ENCODE measurements at regions not wholly inside any gene's neighbourhood (a gene's known extent, or its start where the extent isn't known, plus 50 kb on each side); places are given as distances from the start of the nearest gene placed in this dataset.
A peak's percentile ranks its signal among the peaks of the same experiment; 100 is the strongest.

DNA sequence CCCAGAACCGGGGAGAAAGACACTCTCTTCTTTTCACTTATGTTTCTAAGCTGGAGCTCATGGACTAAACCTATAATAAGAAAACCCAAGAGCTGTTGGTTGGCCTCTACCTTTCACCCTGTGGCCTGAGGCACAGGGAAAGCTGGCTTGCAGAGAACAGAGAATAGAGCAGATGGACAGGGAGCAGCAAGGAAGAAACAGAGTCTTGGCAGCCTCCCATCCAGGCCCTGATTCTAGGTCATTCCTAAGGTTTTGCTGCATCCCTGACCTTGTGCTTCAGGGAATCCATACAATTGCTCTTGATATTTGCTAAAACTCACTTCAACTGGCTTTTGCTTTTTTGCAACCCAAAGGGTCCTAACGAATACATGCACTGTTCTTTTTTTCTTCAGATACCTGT is 87.8 kb downstream of the SMIM20 start:
- H3K27me3 ChIP-seq, result no peaks in the 10 kb centered on the region
- H3K9me3 ChIP-seq, result no peaks in the 10 kb centered on the region
- TF ChIP-seq POLR2A (IDR thresholded peaks at IDR 0.05), result no peak
- no peak for TF ChIP-seq EP300 (IDR thresholded peaks at IDR 0.05)
- no peak for TF ChIP-seq POLR2AphosphoS5 (IDR thresholded peaks at IDR 0.05)
- no peak for TF ChIP-seq CTCF (IDR thresholded peaks at IDR 0.05)
- DNase-seq (no peak), ATAC-seq (ENCODE audit: low FRiP score in 2 of 2) (no peak)
- no peaks in the 10 kb centered on the region for H3K4me1 ChIP-seq
- no peaks in the 10 kb centered on the region for H3K36me3 ChIP-seq
- no peak overlapping the region for H3K4me3 ChIP-seq
- WGBS, 2 donors, result 84 to 85% methylated on average over 2 of the region's 2 CpGs
- no peak overlapping the region for H3K27ac ChIP-seq

DNA sequence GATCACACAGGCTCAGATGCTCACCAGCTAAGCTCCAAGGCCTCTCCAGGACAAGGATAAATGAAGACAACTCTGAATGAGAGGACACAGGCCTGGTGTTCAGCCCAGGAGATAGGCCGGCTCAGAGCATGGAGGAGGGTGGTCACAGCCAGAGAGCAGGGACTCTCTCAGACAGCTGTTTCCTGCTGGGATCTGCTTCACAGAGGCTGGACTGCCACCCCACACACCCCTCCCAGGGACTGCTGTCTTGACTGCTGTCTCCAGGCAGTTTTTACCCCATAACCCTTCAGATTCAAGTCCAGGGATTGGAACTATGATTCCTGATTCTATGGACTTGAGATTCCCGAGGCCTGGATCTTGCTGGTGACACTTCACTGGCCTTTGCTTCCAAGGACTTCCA is 89.0 kb downstream of the SMIM20 start:
- no peaks in the 10 kb centered on the region for H3K36me3 ChIP-seq
- H3K4me3 ChIP-seq, result no peak overlapping the region
- ATAC-seq (ENCODE audit: low FRiP score in 2 of 2) (no peak), DNase-seq (no peak)
- H3K9me3 ChIP-seq, result no peaks in the 10 kb centered on the region
- TF ChIP-seq POLR2AphosphoS5 (IDR thresholded peaks at IDR 0.05) (no peak), POLR2A (IDR thresholded peaks at IDR 0.05) (no peak), EP300 (IDR thresholded peaks at IDR 0.05) (no peak), CTCF (IDR thresholded peaks at IDR 0.05) (no peak)
- H3K4me1 ChIP-seq, result no peaks in the 10 kb centered on the region
- H3K27ac ChIP-seq, result no peak overlapping the region
- H3K27me3 ChIP-seq, result no peaks in the 10 kb centered on the region
- WGBS, 2 donors, result 68 to 90% methylated on average over 2 of the region's 2 CpGs

DNA sequence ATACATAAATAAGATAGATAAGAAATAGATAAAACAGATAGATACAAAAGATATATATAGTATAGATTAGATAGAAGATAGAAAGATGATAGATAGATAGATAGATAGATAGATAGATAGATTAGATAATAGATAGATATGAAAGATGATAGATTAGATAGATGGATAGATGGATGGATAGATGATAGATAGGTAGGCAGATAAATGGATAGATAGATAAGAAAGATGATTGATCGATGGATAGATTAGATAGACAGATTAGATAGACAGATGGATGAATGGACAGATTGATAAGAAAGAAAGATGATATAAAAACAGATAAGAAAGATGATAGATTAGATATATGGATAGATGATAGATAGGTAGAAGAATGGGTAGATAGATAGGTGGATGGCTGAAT is 90.3 kb downstream of the SMIM20 start:
- TF ChIP-seq EP300 (IDR thresholded peaks at IDR 0.05), result no peak
- no peak for TF ChIP-seq CTCF (IDR thresholded peaks at IDR 0.05)
- no peak for TF ChIP-seq POLR2A (IDR thresholded peaks at IDR 0.05)
- no peak for TF ChIP-seq POLR2AphosphoS5 (IDR thresholded peaks at IDR 0.05)
- no peaks in the 10 kb centered on the region for H3K4me1 ChIP-seq
- WGBS, 2 donors, result 88 to 94% methylated on average over 1 of the region's 1 CpG

GRCh38 chr4:26005764-26006163 is 91.7 kb downstream of the SMIM20 start:
- H3K4me1 ChIP-seq, result no peaks in the 10 kb centered on the region
- peaks cover 0 to 7% (median 4%) of the 10 kb centered on the region in 4 donors for H3K9me3 ChIP-seq
- 70% methylated on average over 4 of the region's 4 CpGs for WGBS, 2 donors
- ATAC-seq (ENCODE audit: low FRiP score in 2 of 2) (peak in 1 of 2 donors; percentile 24), DNase-seq (no peak)
- no peak overlapping the region for H3K27ac ChIP-seq
- no peak overlapping the region for H3K4me3 ChIP-seq
- H3K36me3 ChIP-seq, result no peaks in the 10 kb centered on the region
- TF ChIP-seq CTCF (IDR thresholded peaks at IDR 0.05) (no peak), POLR2AphosphoS5 (IDR thresholded peaks at IDR 0.05) (no peak), EP300 (IDR thresholded peaks at IDR 0.05) (no peak), POLR2A (IDR thresholded peaks at IDR 0.05) (no peak)
- H3K27me3 ChIP-seq, result no peaks in the 10 kb centered on the region

More for the DNA sequence above, 90.3 kb downstream of the SMIM20 start:
- Histone ChIP-seq H3K36me3 (no peaks in the 10 kb centered on the region), H3K9me3 (peaks cover 0 to 5% (median 3%) of the 10 kb centered on the region in 4 donors), H3K4me3 (no peak overlapping the region), H3K27me3 (no peaks in the 10 kb centered on the region), H3K27ac (no peak overlapping the region)
- ATAC-seq (ENCODE audit: low FRiP score in 2 of 2), result no peak
- DNase-seq, result no peak

DNA sequence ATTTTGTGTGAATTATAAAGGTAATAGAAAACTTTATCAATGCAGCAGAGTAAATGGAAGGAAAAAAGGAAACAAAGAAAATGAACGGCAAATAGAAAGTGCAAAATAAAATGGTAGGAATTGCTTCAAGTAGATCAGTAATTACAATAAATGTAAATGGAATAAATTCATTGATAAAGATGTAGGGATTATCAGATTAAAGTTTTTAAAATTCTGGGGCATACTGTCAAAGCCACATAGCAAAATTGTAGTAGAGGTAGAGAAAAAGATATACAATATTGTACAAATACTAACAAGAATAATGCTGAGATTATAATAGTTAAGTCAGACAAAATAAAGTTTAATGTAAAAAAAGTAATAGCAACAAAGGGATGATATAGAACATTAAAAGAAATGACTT is 94.7 kb downstream of the SMIM20 start:
- TF ChIP-seq EP300 (IDR thresholded peaks at IDR 0.05) (no peak), POLR2A (IDR thresholded peaks at IDR 0.05) (no peak), CTCF (IDR thresholded peaks at IDR 0.05) (no peak), POLR2AphosphoS5 (IDR thresholded peaks at IDR 0.05) (no peak)
- 0% methylated on average over 1 of the region's 1 CpG for WGBS, 2 donors
- H3K4me1 ChIP-seq, result peaks cover 0 to under 1% (median 0%) of the 10 kb centered on the region in 4 donors
- H3K9me3 ChIP-seq, result peaks cover 0 to 7% (median 4%) of the 10 kb centered on the region in 4 donors
- no peaks in the 10 kb centered on the region for H3K36me3 ChIP-seq
- H3K27me3 ChIP-seq, result no peaks in the 10 kb centered on the region
- H3K4me3 ChIP-seq, result no peak overlapping the region
- DNase-seq (no peak), ATAC-seq (ENCODE audit: low FRiP score in 2 of 2) (no peak)
- no peak overlapping the region for H3K27ac ChIP-seq
